Fibroblast of peridontal ligament (primary cell): ENCODE measurements at regions not wholly inside any gene's neighbourhood (a gene's known extent, or its start where the extent isn't known, plus 50 kb on each side); places are given as distances from the start of the nearest gene placed in this dataset.

ENCODE experiments used
- DNase-seq: peaks from one replicate; pipeline ENCODE4 v3.0.0-alpha.2; 2010; ENCODE audit errors: extremely low read depth

GRCh38 chr1:101290922-101291561, 54.2 kb downstream of the S1PR1 start:
- DNase-seq = no peak

DNA sequence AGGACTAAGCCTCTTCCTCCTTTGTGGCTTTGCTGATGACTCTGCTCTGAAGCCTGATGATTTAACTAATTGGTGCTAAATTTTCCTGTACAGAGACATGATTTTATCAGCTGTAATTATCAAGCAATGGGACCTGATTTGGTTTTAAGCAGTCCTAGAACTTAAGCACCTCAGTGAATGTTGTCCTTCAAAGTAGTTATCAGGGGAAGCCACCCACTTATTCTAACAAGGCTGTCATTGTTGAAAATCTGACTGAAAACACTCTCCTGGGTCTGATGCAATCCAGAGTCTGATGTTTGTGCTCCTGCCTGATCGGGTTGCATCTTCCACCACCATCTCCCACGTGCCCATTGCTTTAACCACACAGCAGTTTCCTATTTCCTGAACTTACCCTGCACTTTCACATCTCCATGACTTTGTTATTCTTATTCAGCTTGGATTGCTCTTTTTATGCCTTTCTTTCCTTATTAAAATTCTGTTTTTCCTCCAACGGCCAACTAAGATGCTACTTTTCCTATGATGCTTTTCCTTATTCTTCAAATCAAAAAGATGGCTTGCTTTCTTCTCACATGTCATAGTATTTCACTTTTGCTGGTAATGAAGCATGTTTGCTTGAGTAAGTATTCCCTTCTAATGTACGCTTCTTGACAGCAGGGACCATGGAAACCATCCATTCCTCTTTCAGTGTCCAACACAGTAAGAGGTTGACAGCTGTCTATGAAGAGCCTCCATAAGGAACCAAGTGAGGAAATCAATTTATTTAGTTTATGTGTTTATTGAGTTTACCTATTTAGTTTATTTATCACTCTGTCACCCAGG, 55.0 kb downstream of the S1PR1 start:
- peak; percentile 93 for DNase-seq

GRCh38 chr1:101293461-101294051, 56.7 kb downstream of the S1PR1 start:
- DNase-seq = peak; percentile 90

DNA sequence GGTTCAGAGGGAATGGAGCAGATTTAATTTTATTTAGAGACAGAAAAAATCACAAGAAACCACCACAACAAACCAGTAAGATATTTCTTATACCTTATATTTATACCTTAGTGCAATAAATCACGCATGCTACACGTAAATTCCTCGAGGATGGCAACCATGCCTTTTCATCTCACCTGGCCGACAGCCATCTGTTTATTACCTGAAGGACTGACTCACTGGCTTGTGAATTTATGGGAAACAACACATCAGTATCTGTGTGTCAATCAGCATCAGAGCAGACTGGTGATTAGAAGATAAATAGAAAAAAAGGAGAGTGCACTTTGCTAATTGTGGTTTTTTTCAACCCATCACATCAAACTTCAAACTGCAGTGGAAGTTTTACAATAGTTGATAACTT, 58.4 kb downstream of the S1PR1 start:
- no peak for DNase-seq

DNA sequence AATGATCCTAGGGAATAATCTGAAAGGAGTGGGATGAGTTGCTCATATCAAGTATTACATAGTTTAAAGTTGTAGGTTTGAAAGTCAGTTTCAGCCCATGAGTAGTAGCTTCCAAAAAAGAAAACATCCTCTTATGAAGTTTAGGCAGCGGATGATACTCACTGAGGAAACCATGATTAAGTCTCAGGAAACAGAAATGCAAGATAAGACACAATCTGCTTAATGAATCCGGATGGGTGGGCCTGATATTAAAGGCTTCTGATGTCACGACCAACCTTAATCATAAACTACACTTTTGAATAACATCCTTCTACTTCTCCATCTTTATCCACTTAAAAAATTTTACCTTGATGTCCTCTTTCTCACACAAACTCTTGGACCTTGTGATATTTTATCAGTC, 61.8 kb downstream of the S1PR1 start:
- no peak for DNase-seq

DNA sequence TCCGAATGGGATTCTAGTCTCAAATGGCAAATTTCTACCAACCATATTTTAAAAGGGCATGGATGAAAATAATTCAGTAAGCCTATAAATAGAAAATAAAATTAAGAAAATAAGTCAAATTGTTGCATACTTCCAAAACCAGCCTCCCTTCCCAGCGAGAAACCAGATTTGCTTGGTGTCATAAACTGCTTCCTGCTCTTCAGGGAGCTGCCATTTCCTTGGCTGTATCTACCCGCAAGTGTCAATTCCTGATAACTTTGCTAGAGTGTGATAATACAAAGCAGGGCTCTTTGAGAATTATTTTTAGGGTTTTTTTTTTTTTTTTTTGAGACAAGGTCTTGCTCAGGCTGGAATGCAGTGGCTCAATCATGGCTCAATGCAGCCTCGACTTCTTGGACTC, 62.3 kb downstream of the S1PR1 start:
- DNase-seq = no peak

- DNase-seq = no peak
Measured at GRCh38 chr1:101299710-101300109, 62.9 kb downstream of the S1PR1 start.

DNA sequence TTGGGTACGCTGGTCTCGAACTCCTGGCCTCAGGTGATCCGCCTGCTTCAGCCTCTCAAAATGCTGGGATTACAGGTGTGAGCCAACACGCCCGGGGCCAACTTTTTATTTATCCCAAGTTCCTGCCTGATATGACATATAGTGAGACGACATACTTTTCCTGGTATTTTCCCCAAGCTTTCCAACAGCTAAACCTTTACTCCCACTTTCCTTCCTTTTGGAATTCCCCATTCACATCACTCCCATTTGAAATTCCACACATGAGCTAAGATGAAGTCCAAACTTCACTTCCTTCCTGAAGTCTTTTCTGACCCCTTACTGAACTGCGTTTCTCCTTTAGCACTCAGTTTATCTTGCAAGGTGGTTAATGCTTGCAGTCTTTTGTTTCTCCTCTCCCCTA, 64.1 kb downstream of the S1PR1 start:
- DNase-seq = no peak

- DNase-seq = no peak
Measured at GRCh38 chr1:101301446-101302057, 64.7 kb downstream of the S1PR1 start.

DNA sequence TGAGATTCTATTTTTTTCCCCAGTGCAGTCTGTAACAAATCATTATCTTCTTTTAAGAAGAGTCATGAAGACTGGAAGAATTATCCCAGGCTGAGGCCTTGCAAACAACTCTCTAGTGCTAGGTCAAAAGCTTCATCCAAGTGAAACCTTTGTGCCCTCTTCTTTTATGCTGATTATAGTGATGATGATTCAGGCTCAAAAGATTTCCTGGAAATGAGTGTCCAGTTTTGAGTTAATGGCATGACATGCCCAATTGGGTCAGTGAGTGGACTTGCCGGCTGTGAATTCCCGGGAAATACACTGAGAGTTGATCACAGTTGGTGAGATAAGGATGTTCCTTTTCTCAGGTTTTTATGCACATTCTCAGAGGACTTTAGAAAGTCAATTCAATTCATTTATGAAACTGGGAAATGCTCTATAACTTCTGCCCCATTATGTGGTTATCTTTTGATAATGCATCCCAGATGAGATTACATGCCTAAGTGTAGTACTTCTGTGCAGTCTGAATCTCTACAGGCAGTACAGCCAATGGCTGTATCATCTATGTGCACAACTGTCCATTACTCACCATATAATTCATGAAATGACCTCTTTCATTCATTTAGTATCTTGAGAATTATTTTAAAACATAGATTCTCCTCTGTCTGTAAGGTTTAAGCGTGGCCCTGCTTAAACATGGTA, 66.2 kb downstream of the S1PR1 start:
- peak; percentile 59 for DNase-seq

DNA sequence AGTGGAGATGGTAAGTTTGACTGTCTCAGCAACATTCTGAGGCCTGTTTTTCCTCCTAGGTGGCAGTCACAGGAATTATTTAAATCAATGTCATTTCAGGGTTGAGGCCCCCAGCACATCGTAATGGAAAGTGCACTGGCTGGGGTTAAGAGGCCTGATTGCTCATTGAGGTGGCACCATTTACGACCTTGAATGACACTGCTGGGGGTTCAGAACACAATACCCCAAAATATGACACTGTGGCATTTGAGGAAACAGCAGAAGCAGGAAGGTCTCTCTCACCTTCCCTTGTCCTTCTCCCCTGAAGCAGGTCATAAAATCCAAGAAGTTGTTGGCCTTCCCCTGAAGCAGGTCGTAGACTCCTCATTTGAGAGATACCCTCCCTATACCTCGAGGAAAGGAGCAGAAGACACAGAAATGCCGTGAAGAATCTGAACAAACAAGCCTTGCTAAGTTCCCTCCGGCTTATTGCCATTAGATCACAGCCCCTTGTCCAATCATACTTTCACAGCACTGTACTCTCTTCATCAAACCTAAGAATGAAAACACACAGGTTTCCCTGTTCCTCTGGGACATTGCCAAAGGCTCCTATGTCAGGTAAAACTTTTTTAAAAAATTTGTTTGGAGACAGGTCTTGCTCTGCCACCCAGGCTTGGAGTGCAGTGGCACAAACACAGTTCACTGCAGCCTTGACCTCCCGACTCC, 71.3 kb downstream of the S1PR1 start:
- DNase-seq = no peak

- DNase-seq = no peak
Measured at GRCh38 chr1:101308935-101309333, 72.1 kb downstream of the S1PR1 start.

- peak; percentile 65 for DNase-seq
Measured at GRCh38 chr1:101309334-101310311, 72.8 kb downstream of the S1PR1 start.

- no peak for DNase-seq
Measured at GRCh38 chr1:101310506-101310905, 73.7 kb downstream of the S1PR1 start.

DNA sequence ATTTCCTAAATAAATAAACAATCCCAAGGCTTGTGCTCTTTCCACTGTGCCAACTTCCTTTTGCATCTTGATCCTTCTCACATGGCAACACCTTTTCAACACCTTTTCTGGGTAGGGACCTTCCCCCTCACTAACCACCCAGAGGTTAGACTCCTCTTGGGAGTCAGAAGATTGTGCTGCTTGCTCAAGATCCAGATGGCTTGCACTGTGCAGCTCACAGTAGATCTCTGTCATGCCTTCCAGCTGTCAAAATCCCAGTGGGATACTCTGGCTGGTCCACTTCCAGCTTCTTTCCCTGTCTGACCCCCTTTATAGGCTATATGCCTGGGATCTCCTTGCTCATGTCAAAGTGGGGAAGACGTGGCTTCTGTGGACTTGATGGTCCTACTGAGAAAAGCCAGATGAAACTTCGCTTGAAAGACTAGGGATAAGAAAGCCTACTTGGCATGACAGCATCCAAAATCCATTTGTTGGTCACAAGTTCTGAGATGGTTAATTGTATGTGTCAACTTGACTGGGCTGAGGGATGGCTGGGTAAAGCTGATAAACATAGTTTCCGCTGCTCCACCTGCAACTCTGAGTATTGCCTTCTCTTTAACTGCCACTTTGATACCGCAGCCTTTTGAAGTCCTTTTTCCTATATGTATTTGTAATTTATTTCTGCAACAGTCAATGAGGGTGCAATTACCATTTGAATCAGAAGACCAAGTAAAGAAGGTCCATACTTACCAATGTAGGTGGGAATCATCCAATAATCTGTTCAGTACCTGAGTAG, 74.5 kb downstream of the S1PR1 start:
- DNase-seq = no peak

DNA sequence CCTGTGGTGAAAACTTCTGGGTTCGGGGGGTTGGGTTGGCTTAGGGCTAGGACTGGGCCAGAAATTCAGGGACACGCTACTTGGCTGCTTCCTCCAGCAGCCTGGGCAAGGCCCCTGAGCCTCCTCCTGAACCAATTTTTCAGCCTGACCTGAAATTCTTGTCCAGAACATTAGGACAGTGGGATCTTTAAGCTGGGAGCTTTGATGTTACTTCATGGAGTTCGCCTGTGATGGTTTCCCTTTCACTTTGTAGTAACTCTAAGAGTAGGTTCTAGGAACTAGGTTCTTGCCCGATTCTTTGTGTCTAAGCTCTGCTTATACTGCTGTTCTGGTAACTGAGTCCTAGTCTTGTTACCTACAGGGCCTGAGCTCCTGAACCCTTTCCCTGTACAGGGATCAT, 75.3 kb downstream of the S1PR1 start:
- DNase-seq = no peak

DNA sequence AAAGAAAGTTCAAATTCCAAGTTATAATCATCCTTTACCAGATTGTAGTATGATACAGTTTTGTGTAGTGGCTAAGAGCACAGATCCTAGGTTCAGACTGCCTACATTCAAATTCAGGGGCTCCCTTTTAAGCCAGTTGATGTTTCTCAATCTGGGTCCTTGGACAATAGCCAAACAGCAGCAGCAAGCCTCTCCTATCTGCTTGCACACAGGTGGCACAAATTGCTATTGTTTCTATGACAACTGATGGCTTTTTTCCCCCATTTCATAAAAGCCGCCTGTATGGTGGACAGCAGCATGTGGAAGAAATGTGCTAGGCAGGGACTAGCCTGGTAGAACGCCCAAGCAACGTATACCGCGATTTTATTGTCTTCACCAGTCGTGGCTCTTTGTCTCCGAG, 76.5 kb downstream of the S1PR1 start:
- no peak for DNase-seq

DNA sequence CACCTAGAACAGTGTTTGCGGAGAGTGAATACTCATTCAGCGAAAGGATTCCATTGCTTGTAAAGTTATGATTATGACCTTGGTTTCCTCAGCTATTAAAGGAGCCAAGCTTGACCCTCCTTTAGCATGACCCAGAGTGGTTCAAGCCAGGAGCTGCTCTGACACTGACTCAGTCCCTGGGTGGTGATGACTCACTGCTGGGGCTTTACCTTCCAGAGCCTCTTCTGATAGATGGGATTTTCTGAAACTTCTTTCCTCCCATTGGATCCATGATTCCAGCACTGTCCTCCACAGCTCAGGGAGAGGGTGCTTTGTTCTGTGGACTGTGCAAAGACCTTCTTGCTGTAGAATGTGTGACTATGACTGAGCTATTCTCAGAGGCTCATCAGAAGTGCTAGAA, 77.4 kb downstream of the S1PR1 start:
- no peak for DNase-seq

DNA sequence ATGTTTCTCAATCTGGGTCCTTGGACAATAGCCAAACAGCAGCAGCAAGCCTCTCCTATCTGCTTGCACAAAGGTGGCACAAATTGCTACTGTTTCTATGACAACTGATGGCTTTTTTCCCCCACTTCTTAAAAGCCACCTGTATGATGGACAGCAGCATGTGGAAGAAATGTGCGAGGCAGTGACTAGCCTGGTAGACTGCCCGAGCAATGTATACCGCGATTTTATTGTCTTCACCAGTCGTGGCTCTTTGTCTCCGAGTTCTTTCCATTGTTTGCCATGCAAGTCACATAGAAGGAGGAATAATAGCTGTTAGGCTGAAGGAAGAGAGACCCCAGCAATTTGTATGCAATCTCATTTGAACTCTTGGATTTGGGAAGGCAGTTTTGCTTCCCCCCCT, 79.4 kb downstream of the S1PR1 start:
- no peak for DNase-seq
